Epithelial cell of esophagus (primary cell): ENCODE measurements at regions not wholly inside any gene's neighbourhood (a gene's known extent, or its start where the extent isn't known, plus 50 kb on each side); places are given as distances from the start of the nearest gene placed in this dataset.
"Not testable (repeated sequence)": the region's sequence is repeated elsewhere in the genome, so short reads cannot be mapped to it uniquely, and the experiment has no call there.

Experiments
- DNase-seq: peaks from one replicate; pipeline ENCODE4 v3.0.0; 2010; ENCODE audit warnings: low read depth
- H3K4me3 ChIP-seq: 2 replicates; pipeline ENCODE4 v1.5.1; 2011; ENCODE audit warnings: mild to moderate bottlenecking, low read length, control low read depth
- CTCF ChIP-seq: IDR thresholded peaks from 2 replicates; pipeline ENCODE4 v1.5.1; 2011; ENCODE audit warnings: low read depth, mild to moderate bottlenecking, low read length, control low read depth, inconsistent platforms; ENCODE audit not compliant: insufficient read depth; ENCODE audit errors: missing control alignments

GRCh38 chr6:92109956-92110355, 1309.4 kb downstream of the EPHA7 start:
- DNase-seq, result no peak
- no peak overlapping the region for H3K4me3 ChIP-seq
- no peak for TF ChIP-seq CTCF

- no peak for DNase-seq
- no peak for TF ChIP-seq CTCF
- no peak overlapping the region for H3K4me3 ChIP-seq
Observed at GRCh38 chr6:92109256-92109655, 1310.1 kb downstream of the EPHA7 start.

- H3K4me3 ChIP-seq, result no peak overlapping the region
- TF ChIP-seq CTCF, result no peak
- DNase-seq, result no peak
Observed at GRCh38 chr6:92086750-92087149, 1332.6 kb downstream of the EPHA7 start.

GRCh38 chr6:92083914-92084313, 1335.4 kb downstream of the EPHA7 start:
- not testable (repeated sequence) for DNase-seq, H3K4me3 ChIP-seq

- no peak overlapping the region for H3K4me3 ChIP-seq
- TF ChIP-seq CTCF, result no peak
- DNase-seq, result no peak
Observed at GRCh38 chr6:92072387-92072786, 1347.0 kb downstream of the EPHA7 start.

GRCh38 chr6:92069781-92070180, 1349.6 kb downstream of the EPHA7 start:
- no peak for DNase-seq
- TF ChIP-seq CTCF, result no peak
- no peak overlapping the region for H3K4me3 ChIP-seq

- TF ChIP-seq CTCF, result no peak
- no peak for DNase-seq
- H3K4me3 ChIP-seq, result no peak overlapping the region
Observed at GRCh38 chr6:92052513-92052912, 1366.8 kb downstream of the EPHA7 start.

- no peak for DNase-seq
- no peak overlapping the region for H3K4me3 ChIP-seq
- no peak for TF ChIP-seq CTCF
Observed at GRCh38 chr6:92050216-92050615, 1369.1 kb downstream of the EPHA7 start.
